NCI-H2196 treated with DMSO at 0.1 percent for 48 hours (cell line): ENCODE measurements at regions not wholly inside any gene's neighbourhood (a gene's known extent, or its start where the extent isn't known, plus 50 kb on each side); places are given as distances from the start of the nearest gene placed in this dataset.

ENCODE experiments used
- DNase-seq: peaks from one replicate; lab custom pipeline; 2025; ENCODE audit not compliant: unreplicated experiment; lab: John Stamatoyannopoulos, UW

GRCh38 chr16:49910541-49911071, 54.7 kb upstream of the ZNF423 start:
- no peak for DNase-seq

- no peak for DNase-seq
Observed at GRCh38 chr16:49911430-49911829, 55.5 kb upstream of the ZNF423 start.

GRCh38 chr16:49912721-49913120, 56.8 kb upstream of the ZNF423 start:
- no peak for DNase-seq

- no peak for DNase-seq
Observed at GRCh38 chr16:49913720-49914119, 57.8 kb upstream of the ZNF423 start.

- no peak for DNase-seq
Observed at GRCh38 chr16:49914657-49915056, 58.7 kb upstream of the ZNF423 start.

- DNase-seq: no peak
Observed at GRCh38 chr16:49918257-49918656, 62.3 kb upstream of the ZNF423 start.

GRCh38 chr16:49919327-49919726, 63.4 kb upstream of the ZNF423 start:
- no peak for DNase-seq

- DNase-seq: no peak
Observed at GRCh38 chr16:49920397-49920796, 64.5 kb upstream of the ZNF423 start.

- DNase-seq: no peak
Observed at GRCh38 chr16:49921106-49921505, 65.2 kb upstream of the ZNF423 start.

- no peak for DNase-seq
Observed at GRCh38 chr16:49921791-49922456, 66.0 kb upstream of the ZNF423 start.

- no peak for DNase-seq
Observed at GRCh38 chr16:49923411-49923810, 67.5 kb upstream of the ZNF423 start.

- no peak for DNase-seq
Observed at GRCh38 chr16:49924078-49924477, 68.2 kb upstream of the ZNF423 start.

GRCh38 chr16:49926941-49927340, 71.0 kb upstream of the ZNF423 start:
- no peak for DNase-seq

- DNase-seq: no peak
Observed at GRCh38 chr16:49928176-49929041, 72.5 kb upstream of the ZNF423 start.

GRCh38 chr16:49929626-49930025, 73.7 kb upstream of the ZNF423 start:
- no peak for DNase-seq

GRCh38 chr16:49930841-49931240, 74.9 kb upstream of the ZNF423 start:
- no peak for DNase-seq

GRCh38 chr16:49931266-49931665, 75.4 kb upstream of the ZNF423 start:
- DNase-seq: no peak

GRCh38 chr16:49931916-49932315, 76.0 kb upstream of the ZNF423 start:
- DNase-seq: no peak

GRCh38 chr16:49932434-49932833, 76.5 kb upstream of the ZNF423 start:
- DNase-seq: no peak

- no peak for DNase-seq
Observed at GRCh38 chr16:49932946-49933345, 77.0 kb upstream of the ZNF423 start.

- DNase-seq: no peak
Observed at GRCh38 chr16:49936791-49937190, 80.9 kb upstream of the ZNF423 start.

- no peak for DNase-seq
Observed at GRCh38 chr16:49937886-49938285, 82.0 kb upstream of the ZNF423 start.
